ENCODE measurements at regions not wholly inside any gene's neighbourhood (a gene's known extent, or its start where the extent isn't known, plus 50 kb on each side); places are given as distances from the start of the nearest gene placed in this dataset.

DNA sequence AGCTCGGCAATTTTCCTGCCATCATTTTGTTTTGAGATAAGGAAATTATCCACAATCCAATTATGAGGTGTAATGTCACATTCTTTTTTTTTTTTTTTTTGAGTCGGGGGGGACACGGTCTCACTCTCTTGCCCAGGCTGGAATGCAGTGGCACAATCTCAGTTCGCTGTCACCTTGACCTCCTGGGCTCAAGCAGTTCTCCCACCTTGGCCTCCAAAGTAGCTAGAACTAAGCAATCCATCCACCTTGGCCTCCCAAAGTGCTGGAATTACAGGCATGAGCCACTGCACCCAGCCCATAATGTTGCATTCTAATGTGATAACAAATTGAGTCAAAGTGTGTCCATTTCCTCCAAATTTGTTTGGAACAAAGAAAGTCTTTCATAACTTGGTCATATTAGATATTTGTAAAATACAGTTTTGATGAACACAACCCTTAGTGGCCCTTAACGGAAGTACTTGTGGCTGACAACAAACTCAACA, 144.1 kb upstream of the AFDN start:
- no peaks in the 10 kb centered on the region for H3K9me3 ChIP-seq (ENCODE audit: low read depth, low read length)
- no peak overlapping the region for H3K4me3 ChIP-seq
- no peak overlapping the region for H3K27ac ChIP-seq
- no peaks in the 10 kb centered on the region for H3K36me3 ChIP-seq (ENCODE audit: insufficient read depth, low read length)
- DNase-seq (ENCODE audit: low read depth, low spot score), result no peak
- TF ChIP-seq EZH2 (IDR thresholded peaks at IDR 0.05), result no peak
- no peak for TF ChIP-seq POLR2AphosphoS5 (IDR thresholded peaks at IDR 0.05; ENCODE audit: borderline replicate concordance, low read depth, low read length)
- no peak for TF ChIP-seq FOXP2 (optimal IDR thresholded peaks at IDR 0.05; ENCODE audit: control extremely low read depth, extremely low read length, insufficient read depth)
- H3K9ac ChIP-seq (ENCODE audit: insufficient read length), result no peak overlapping the region

DNA sequence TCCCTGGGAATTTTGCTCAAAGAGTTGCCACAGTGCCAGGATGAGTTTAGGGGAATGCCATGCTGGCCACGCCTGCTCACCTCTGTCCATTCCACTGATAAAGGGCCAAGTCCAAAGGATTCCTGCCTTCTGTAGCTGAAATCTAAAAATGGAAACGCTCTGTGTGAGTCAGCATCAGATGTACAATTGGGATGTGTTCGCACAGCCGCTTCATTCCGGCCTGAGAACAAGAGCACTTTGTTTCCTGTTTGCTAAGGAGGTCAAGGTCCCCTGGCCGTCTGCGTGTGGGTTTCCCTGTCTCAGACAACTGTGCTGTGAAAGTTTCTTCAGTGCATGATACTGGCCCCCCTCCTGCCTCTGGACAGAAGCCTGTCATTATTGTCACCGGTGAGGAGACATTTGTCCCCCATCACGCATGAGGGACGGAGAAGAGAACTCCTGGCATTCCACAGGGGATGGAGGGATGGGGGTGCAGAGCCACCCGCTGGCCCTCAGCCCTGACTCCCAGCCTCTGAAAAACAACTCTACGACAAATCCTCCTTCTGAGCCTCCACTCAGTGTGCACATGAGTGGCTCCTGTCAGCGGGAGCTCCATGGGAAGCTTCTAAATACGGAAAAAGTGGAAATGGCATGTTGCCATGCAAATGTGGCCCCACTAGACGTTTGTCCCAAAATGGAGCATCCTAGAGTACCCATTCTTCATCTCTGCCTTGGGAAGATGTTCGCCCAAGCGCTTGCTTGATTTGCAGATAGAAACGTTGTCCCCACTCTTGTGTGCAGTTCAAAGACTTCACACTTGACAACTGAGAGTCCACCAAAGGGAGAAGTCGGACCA, 143.5 kb upstream of the AFDN start:
- Histone ChIP-seq H3K9ac (ENCODE audit: insufficient read length) (no peak overlapping the region), H3K9me3 (ENCODE audit: low read depth, low read length) (no peaks in the 10 kb centered on the region), H3K4me3 (no peak overlapping the region), H3K36me3 (ENCODE audit: insufficient read depth, low read length) (no peaks in the 10 kb centered on the region), H3K27ac (no peak overlapping the region)
- DNase-seq (ENCODE audit: low read depth, low spot score), result no peak
- TF ChIP-seq POLR2AphosphoS5 (IDR thresholded peaks at IDR 0.05; ENCODE audit: borderline replicate concordance, low read depth, low read length) (no peak), FOXP2 (optimal IDR thresholded peaks at IDR 0.05; ENCODE audit: control extremely low read depth, extremely low read length, insufficient read depth) (no peak), EZH2 (IDR thresholded peaks at IDR 0.05) (no peak)

GRCh38 chr6:167684276-167685104, 142.2 kb upstream of the AFDN start:
- no peaks in the 10 kb centered on the region for H3K36me3 ChIP-seq (ENCODE audit: insufficient read depth, low read length)
- H3K9ac ChIP-seq (ENCODE audit: insufficient read length), result no peak overlapping the region
- TF ChIP-seq EZH2 (IDR thresholded peaks at IDR 0.05) (no peak), POLR2AphosphoS5 (IDR thresholded peaks at IDR 0.05; ENCODE audit: borderline replicate concordance, low read depth, low read length) (no peak), FOXP2 (optimal IDR thresholded peaks at IDR 0.05; ENCODE audit: control extremely low read depth, extremely low read length, insufficient read depth) (no peak)
- DNase-seq (ENCODE audit: low read depth, low spot score), result no peak
- no peaks in the 10 kb centered on the region for H3K9me3 ChIP-seq (ENCODE audit: low read depth, low read length)
- no peak overlapping the region for H3K4me3 ChIP-seq
- H3K27ac ChIP-seq, result no peak overlapping the region

DNA sequence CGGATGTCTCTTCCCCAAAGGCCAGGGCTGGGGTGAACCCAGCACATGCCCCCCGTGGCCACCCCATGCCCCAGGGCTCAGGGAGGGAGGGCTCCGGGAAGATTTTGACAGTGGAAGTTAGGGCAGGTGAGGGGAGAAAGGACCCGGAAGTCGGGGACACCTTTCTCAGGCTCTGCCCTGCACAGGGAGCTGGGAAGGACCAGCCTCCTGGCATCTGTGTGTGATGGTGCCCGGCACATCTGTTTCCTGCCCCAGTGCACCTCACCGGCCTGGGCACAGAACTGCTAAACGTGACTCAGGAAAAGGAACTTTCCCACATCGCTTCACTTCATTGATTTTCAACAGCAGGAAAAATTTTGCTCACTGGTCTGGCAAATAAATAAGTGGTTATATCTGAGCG, 141.1 kb upstream of the AFDN start:
- no peak overlapping the region for H3K4me3 ChIP-seq
- H3K9ac ChIP-seq (ENCODE audit: insufficient read length), result no peak overlapping the region
- no peaks in the 10 kb centered on the region for H3K9me3 ChIP-seq (ENCODE audit: low read depth, low read length)
- DNase-seq (ENCODE audit: low read depth, low spot score), result no peak
- no peaks in the 10 kb centered on the region for H3K36me3 ChIP-seq (ENCODE audit: insufficient read depth, low read length)
- no peak overlapping the region for H3K27ac ChIP-seq
- TF ChIP-seq EZH2 (IDR thresholded peaks at IDR 0.05) (no peak), FOXP2 (optimal IDR thresholded peaks at IDR 0.05; ENCODE audit: control extremely low read depth, extremely low read length, insufficient read depth) (no peak), POLR2AphosphoS5 (IDR thresholded peaks at IDR 0.05; ENCODE audit: borderline replicate concordance, low read depth, low read length) (no peak)

DNA sequence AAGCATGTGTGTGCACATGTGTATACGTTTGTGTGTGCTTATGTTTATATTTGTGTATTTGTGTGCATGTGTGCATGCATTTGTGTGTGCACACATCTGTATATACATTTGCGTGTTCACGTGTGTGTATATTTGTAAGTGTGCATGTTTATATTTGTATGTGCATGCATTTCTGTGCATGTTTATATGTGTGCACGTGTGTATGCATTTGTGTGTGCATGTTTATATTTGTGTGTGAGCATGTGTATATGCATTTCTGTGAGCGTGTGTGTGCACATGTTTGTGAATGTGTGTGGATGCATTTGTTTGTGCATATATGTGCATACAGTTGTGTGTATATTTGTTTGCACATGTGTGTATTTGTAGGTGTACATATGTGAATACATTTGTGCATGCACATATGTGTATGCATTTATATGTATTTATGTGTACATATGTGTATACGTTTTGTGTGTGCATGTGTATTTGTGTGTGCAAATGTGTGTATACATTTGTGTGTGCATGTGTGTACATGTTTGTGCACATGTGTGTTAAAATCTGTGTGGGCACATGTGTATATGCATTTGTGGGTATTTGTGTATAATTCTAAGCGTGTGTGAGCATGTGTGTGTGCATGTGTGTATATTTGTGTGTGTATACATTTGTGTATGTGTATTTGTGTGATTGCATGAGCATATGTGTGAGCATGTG, 140.4 kb upstream of the AFDN start:
- no peaks in the 10 kb centered on the region for H3K36me3 ChIP-seq (ENCODE audit: insufficient read depth, low read length)
- DNase-seq (ENCODE audit: low read depth, low spot score), result no peak
- no peak overlapping the region for H3K4me3 ChIP-seq
- no peak for TF ChIP-seq FOXP2 (optimal IDR thresholded peaks at IDR 0.05; ENCODE audit: control extremely low read depth, extremely low read length, insufficient read depth)
- H3K9ac ChIP-seq (ENCODE audit: insufficient read length), result no peak overlapping the region
- no peak overlapping the region for H3K27ac ChIP-seq
- no peaks in the 10 kb centered on the region for H3K9me3 ChIP-seq (ENCODE audit: low read depth, low read length)

DNA sequence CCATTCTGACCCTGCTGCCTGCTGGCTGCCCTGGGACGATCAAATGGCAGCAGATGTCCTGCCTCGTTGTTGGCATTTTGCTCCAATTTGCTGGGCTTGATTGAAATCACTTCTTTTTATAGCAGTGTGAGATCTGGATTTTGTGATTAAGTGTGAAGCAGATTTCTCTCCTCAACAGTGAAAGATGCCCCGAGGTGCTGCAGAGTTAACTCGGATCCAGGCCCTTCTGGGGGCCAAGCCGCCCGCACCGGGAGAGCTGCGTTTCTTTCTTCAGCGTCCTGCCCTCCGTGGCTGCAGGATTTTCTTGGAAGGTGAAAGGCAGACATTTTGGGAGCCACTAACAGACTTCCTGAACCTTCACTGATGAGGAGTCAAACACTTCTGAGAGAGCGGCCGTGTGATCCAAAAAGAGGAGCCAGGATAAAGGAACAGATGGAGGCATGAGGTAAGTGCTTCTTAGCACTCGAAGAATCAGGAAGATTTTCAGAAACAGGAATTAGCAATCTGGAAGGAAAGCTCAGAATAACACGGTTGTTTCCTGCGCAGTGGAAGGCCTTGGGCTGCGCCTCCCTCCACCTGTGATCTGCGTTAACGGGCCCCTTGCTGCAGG, 139.5 kb upstream of the AFDN start:
- no peak overlapping the region for H3K27ac ChIP-seq
- no peaks in the 10 kb centered on the region for H3K36me3 ChIP-seq (ENCODE audit: insufficient read depth, low read length)
- no peaks in the 10 kb centered on the region for H3K9me3 ChIP-seq (ENCODE audit: low read depth, low read length)
- DNase-seq (ENCODE audit: low read depth, low spot score), result no peak
- no peak for TF ChIP-seq FOXP2 (optimal IDR thresholded peaks at IDR 0.05; ENCODE audit: control extremely low read depth, extremely low read length, insufficient read depth)
- no peak for TF ChIP-seq EZH2 (IDR thresholded peaks at IDR 0.05)
- TF ChIP-seq POLR2AphosphoS5 (IDR thresholded peaks at IDR 0.05; ENCODE audit: borderline replicate concordance, low read depth, low read length), result no peak
- no peak overlapping the region for H3K9ac ChIP-seq (ENCODE audit: insufficient read length)
- no peak overlapping the region for H3K4me3 ChIP-seq

DNA sequence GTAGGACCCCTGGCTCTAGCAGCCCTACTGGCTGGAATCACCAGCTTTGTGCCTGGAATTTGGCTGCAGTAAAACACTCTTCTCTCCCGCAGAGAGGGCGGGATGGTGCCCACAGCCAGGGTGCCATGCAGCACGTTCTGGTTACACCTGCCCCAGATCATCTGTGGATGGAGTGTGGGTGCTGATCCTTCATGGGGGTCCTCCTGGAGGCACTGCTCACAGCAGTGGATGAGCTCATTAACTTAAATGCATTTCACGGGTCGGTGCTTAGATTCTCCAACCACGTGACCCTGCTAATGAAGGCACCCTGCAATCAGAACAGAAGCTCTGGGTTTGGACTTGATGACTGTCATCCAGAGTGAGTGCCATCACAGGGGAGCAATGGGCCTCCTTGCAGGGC, 138.6 kb upstream of the AFDN start:
- Histone ChIP-seq H3K9ac (ENCODE audit: insufficient read length) (no peak overlapping the region), H3K27ac (no peak overlapping the region), H3K9me3 (ENCODE audit: low read depth, low read length) (no peaks in the 10 kb centered on the region), H3K36me3 (ENCODE audit: insufficient read depth, low read length) (no peaks in the 10 kb centered on the region), H3K4me3 (no peak overlapping the region)
- DNase-seq (ENCODE audit: low read depth, low spot score), result no peak
- TF ChIP-seq EZH2 (IDR thresholded peaks at IDR 0.05), result no peak
- TF ChIP-seq POLR2AphosphoS5 (IDR thresholded peaks at IDR 0.05; ENCODE audit: borderline replicate concordance, low read depth, low read length), result no peak
- no peak for TF ChIP-seq FOXP2 (optimal IDR thresholded peaks at IDR 0.05; ENCODE audit: control extremely low read depth, extremely low read length, insufficient read depth)

GRCh38 chr6:167689278-167689677, 137.4 kb upstream of the AFDN start:
- no peaks in the 10 kb centered on the region for H3K9me3 ChIP-seq (ENCODE audit: low read depth, low read length)
- DNase-seq (ENCODE audit: low read depth, low spot score), result no peak
- H3K27ac ChIP-seq, result no peak overlapping the region
- no peaks in the 10 kb centered on the region for H3K36me3 ChIP-seq (ENCODE audit: insufficient read depth, low read length)
- H3K9ac ChIP-seq (ENCODE audit: insufficient read length), result no peak overlapping the region
- TF ChIP-seq EZH2 (IDR thresholded peaks at IDR 0.05) (no peak), FOXP2 (optimal IDR thresholded peaks at IDR 0.05; ENCODE audit: control extremely low read depth, extremely low read length, insufficient read depth) (no peak), POLR2AphosphoS5 (IDR thresholded peaks at IDR 0.05; ENCODE audit: borderline replicate concordance, low read depth, low read length) (no peak)
- no peak overlapping the region for H3K4me3 ChIP-seq
